Glutamatergic neuron (in vitro differentiated cells): ENCODE measurements at regions not wholly inside any gene's neighbourhood (a gene's known extent, or its start where the extent isn't known, plus 50 kb on each side); places are given as distances from the start of the nearest gene placed in this dataset.

Experiments
- DNase-seq: peaks from one replicate; pipeline ENCODE4 v3.0.0; 2022
- H3K27ac Mint-ChIP-seq: one replicate; pipeline ENCODE4 v1.8.0; 2020; ENCODE audit warnings: mild to moderate bottlenecking, mixed read lengths, inconsistent platforms; ENCODE audit not compliant: unreplicated experiment
- H3K27me3 Mint-ChIP-seq: one replicate; pipeline ENCODE4 v1.8.0; 2020; ENCODE audit warnings: mild to moderate bottlenecking, moderate library complexity, mixed read lengths, inconsistent platforms; ENCODE audit not compliant: unreplicated experiment
- H3K36me3 Mint-ChIP-seq: one replicate; pipeline ENCODE4 v1.8.0; 2020; ENCODE audit warnings: mild to moderate bottlenecking, mixed read lengths, inconsistent platforms; ENCODE audit not compliant: unreplicated experiment
- H3K4me1 Mint-ChIP-seq: one replicate; pipeline ENCODE4 v1.8.0; 2020; ENCODE audit warnings: mild to moderate bottlenecking, low read depth, mixed read lengths, inconsistent platforms; ENCODE audit not compliant: unreplicated experiment
- H3K4me3 Mint-ChIP-seq: one replicate; pipeline ENCODE4 v1.8.0; 2020; ENCODE audit warnings: mild to moderate bottlenecking, mixed read lengths, inconsistent platforms; ENCODE audit not compliant: unreplicated experiment
- H3K9me3 Mint-ChIP-seq: one replicate; pipeline ENCODE4 v1.8.0; 2020; ENCODE audit warnings: mild to moderate bottlenecking, moderate library complexity, mixed read lengths, inconsistent platforms; ENCODE audit not compliant: unreplicated experiment
- CTCF ChIP-seq: fragments of 200-600 bp; sonication (generic); IDR thresholded peaks from one replicate; pipeline ENCODE4 v1.5.0; 2021; ENCODE audit not compliant: partially characterized antibody, unreplicated experiment

- Mint-ChIP-seq H3K36me3 (no peaks in the 10 kb centered on the region), H3K9me3 (peaks cover 1% of the 10 kb centered on the region), H3K27ac (no peak overlapping the region), H3K27me3 (no peaks in the 10 kb centered on the region), H3K4me1 (no peaks in the 10 kb centered on the region), H3K4me3 (no peak overlapping the region)
- DNase-seq, result no peak
- no peak for TF ChIP-seq CTCF
Observed at GRCh38 chr12:102601621-102602020, 121.3 kb upstream of the IGF1 start.

- Mint-ChIP-seq H3K4me1 (no peaks in the 10 kb centered on the region), H3K27me3 (peaks cover 2% of the 10 kb centered on the region), H3K27ac (no peak overlapping the region), H3K36me3 (no peaks in the 10 kb centered on the region), H3K9me3 (peaks cover 1% of the 10 kb centered on the region), H3K4me3 (no peak overlapping the region)
- TF ChIP-seq CTCF, result no peak
- DNase-seq, result no peak
Observed at GRCh38 chr12:102596687-102597086, 116.3 kb upstream of the IGF1 start.

GRCh38 chr12:102596031-102596430 is 115.7 kb upstream of the IGF1 start:
- TF ChIP-seq CTCF, result no peak
- DNase-seq, result no peak
- no peaks in the 10 kb centered on the region for H3K36me3 Mint-ChIP-seq
- peaks cover 1% of the 10 kb centered on the region for H3K9me3 Mint-ChIP-seq
- no peak overlapping the region for H3K4me3 Mint-ChIP-seq
- H3K27me3 Mint-ChIP-seq, result peaks cover 2% of the 10 kb centered on the region
- no peak overlapping the region for H3K27ac Mint-ChIP-seq
- no peaks in the 10 kb centered on the region for H3K4me1 Mint-ChIP-seq

- no peaks in the 10 kb centered on the region for H3K4me1 Mint-ChIP-seq
- H3K4me3 Mint-ChIP-seq, result no peak overlapping the region
- peaks cover 2% of the 10 kb centered on the region for H3K27me3 Mint-ChIP-seq
- DNase-seq, result no peak
- no peaks in the 10 kb centered on the region for H3K36me3 Mint-ChIP-seq
- H3K9me3 Mint-ChIP-seq, result peaks cover 1% of the 10 kb centered on the region
- no peak overlapping the region for H3K27ac Mint-ChIP-seq
- no peak for TF ChIP-seq CTCF
Observed at GRCh38 chr12:102595315-102595714, 115.0 kb upstream of the IGF1 start.

GRCh38 chr12:102593134-102593533 is 112.8 kb upstream of the IGF1 start:
- DNase-seq, result no peak
- Mint-ChIP-seq H3K4me3 (no peak overlapping the region), H3K9me3 (no peaks in the 10 kb centered on the region), H3K36me3 (no peaks in the 10 kb centered on the region), H3K27me3 (peaks cover 2% of the 10 kb centered on the region), H3K4me1 (no peaks in the 10 kb centered on the region), H3K27ac (no peak overlapping the region)
- no peak for TF ChIP-seq CTCF
